GM08714 (cell line): ENCODE measurements at regions not wholly inside any gene's neighbourhood (a gene's known extent, or its start where the extent isn't known, plus 50 kb on each side); places are given as distances from the start of the nearest gene placed in this dataset.

Experiments
- H3K4me3 ChIP-seq: fragments of 200-500 bp; sonication (Bioruptor generic); 2 replicates; pipeline ENCODE4 v1.5.1; 2014; ENCODE audit warnings: mild to moderate bottlenecking, low read length, inconsistent platforms
- ZNF274 ChIP-seq: IDR thresholded peaks from 2 replicates; pipeline ENCODE4 v1.6.1; 2012; ENCODE audit warnings: mild to moderate bottlenecking, low read depth, low read length

DNA sequence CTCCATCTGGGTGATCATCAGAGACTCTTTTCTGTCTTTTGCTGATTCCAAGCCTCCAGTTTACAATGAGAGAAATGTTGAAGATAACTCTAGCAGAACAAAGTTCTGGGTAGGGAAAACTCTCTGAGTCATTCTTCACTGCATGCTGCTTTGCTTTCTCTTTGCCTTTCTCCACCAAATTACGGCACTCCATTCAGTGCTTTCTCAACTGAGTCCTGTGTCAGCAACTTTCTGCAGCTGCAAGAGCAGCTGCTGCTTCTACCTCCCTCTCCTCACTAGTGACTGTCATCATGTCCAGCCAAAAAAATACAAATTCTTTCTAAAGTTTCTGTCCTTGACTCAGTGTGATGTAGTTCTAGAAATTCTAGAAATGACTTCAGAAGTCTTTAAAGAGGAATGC, 953.8 kb downstream of the IGSF11 start:
- H3K4me3 ChIP-seq, result no peak overlapping the region
- TF ChIP-seq ZNF274, result no peak

- TF ChIP-seq ZNF274, result no peak
- no peak overlapping the region for H3K4me3 ChIP-seq
Measured at GRCh38 chr3:118088696-118089095, 946.0 kb downstream of the IGSF11 start.

DNA sequence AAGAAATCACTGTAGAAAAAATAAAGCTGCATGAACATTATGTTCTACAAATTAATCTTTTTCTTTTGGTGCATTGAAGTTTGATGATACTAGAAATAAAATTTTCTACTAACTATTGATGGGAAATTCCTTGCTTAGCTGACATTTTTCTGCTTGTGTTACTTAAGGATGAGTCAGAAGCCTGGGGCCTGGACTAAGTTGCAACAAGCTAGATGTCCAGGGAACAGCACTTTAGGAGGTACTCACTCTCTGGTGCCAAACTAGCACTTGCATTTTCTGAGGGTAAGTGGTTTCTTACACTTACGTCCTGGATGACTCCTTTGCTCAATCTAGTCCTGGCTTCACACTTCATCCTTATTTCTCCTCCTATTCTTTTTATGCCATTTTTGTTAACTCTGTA, 945.1 kb downstream of the IGSF11 start:
- H3K4me3 ChIP-seq, result no peak overlapping the region
- no peak for TF ChIP-seq ZNF274

- TF ChIP-seq ZNF274, result no peak
- H3K4me3 ChIP-seq, result no peak overlapping the region
Measured at GRCh38 chr3:118097226-118097625, 937.4 kb downstream of the IGSF11 start.

DNA sequence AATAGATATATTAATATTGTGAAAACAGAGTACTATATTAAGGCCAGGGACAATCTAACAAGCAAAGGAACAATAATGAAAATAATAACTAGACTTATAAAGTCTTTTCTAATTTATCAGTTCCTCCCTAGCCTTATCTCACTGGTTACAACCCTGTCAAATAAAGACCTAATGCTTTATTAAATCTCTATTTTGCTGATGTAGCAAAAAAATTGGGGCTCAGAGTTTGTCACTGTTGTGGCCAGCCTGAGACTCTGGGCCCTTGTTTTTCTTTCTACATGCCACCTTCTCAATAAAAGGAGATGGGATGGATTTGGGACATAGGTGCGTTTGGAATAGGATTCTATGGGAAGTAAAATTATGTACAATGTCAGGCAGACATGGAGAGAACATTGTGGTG, 937.0 kb downstream of the IGSF11 start:
- H3K4me3 ChIP-seq, result no peak overlapping the region
- no peak for TF ChIP-seq ZNF274

DNA sequence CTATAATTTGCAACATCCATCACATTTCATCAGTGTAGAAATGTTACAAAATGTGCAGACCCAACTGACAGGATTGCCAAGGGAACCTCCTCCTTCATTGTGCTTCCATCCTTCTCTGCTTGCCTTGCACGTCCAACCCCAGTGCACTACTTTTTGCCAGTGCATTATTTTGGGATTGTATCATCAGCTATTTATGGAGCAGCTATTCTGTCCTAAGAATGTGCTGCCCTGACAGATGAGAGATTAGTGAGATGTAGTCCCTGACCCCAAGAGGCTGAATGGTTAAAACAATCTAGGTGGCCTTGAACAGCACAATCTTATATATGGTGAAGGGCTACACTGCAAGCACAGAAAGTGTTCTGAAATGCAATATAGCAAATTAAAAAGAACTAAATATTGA, 935.8 kb downstream of the IGSF11 start:
- no peak overlapping the region for H3K4me3 ChIP-seq
- TF ChIP-seq ZNF274, result no peak

DNA sequence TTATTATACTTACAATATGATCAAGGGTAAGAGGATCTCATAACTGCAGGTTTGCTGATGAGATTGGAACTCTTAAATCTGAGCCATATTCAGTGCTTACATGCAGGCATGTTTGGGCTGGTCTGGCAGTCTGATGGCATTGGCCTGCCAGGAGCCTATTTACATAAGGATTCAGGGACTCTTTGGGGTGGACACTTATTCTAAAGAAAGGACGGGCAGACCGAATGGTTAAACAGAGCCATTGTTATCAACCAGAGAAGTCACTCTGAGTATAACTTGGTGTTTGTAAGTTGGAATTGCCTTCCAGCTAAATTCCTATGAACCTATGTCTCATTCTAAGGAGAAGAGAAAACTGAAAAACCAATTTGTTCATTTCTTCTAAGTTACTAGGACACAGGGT, 932.8 kb downstream of the IGSF11 start:
- TF ChIP-seq ZNF274, result no peak
- no peak overlapping the region for H3K4me3 ChIP-seq

- TF ChIP-seq ZNF274, result no peak
- H3K4me3 ChIP-seq, result no peak overlapping the region
Measured at GRCh38 chr3:118102737-118103136, 931.9 kb downstream of the IGSF11 start.

- H3K4me3 ChIP-seq, result no peak overlapping the region
- TF ChIP-seq ZNF274, result no peak
Measured at GRCh38 chr3:118108201-118108600, 926.4 kb downstream of the IGSF11 start.

DNA sequence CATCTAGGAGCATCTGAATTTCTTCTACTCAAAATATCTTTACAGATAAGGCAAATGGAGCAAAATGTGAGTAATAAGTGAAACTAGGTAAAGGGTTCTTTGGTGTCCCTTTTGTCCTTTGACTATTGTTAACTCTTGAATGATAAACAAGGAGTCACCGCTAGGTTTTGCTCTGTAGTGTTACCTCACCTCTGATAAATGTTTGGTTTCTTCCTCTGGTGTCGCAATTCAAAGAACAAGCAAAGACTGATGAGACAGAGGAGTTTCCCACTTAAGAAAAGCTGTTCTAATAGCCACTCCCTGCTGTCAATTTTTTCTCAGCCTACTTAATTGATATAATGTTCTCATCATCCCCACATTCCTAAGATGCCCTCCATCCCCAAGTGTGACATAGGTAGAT, 925.9 kb downstream of the IGSF11 start:
- no peak for TF ChIP-seq ZNF274
- no peak overlapping the region for H3K4me3 ChIP-seq

- H3K4me3 ChIP-seq, result no peak overlapping the region
- TF ChIP-seq ZNF274, result no peak
Measured at GRCh38 chr3:118110211-118110610, 924.4 kb downstream of the IGSF11 start.

GRCh38 chr3:118116991-118117390, 917.7 kb downstream of the IGSF11 start:
- H3K4me3 ChIP-seq, result no peak overlapping the region
- TF ChIP-seq ZNF274, result no peak

- H3K4me3 ChIP-seq, result no peak overlapping the region
- no peak for TF ChIP-seq ZNF274
Measured at GRCh38 chr3:118126751-118127150, 907.9 kb downstream of the IGSF11 start.

DNA sequence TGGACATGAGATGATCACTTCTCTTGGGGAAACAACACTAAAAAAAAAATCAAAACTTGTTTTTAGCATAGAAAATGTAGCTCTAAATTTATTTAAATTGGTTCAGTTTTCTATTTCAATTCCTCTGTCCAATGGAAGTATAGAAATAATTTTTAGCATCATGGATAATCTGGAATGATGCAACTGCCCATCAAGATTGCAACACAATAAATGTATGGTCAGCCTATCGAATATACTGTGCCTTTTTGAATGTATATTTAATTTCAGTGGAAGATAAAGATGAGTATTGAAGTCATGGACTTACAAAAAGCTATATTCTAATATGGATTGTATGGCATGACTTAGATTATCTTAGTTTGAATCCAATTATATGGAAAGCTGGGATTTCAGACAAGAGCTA, 906.7 kb downstream of the IGSF11 start:
- no peak overlapping the region for H3K4me3 ChIP-seq
- no peak for TF ChIP-seq ZNF274

GRCh38 chr3:118128886-118129285, 905.8 kb downstream of the IGSF11 start:
- no peak overlapping the region for H3K4me3 ChIP-seq
- no peak for TF ChIP-seq ZNF274

- TF ChIP-seq ZNF274, result no peak
- no peak overlapping the region for H3K4me3 ChIP-seq
Measured at GRCh38 chr3:118137778-118138177, 896.9 kb downstream of the IGSF11 start.

GRCh38 chr3:118144919-118145318, 889.7 kb downstream of the IGSF11 start:
- TF ChIP-seq ZNF274, result no peak
- no peak overlapping the region for H3K4me3 ChIP-seq
